ENCODE measurements at regions not wholly inside any gene's neighbourhood (a gene's known extent, or its start where the extent isn't known, plus 50 kb on each side); places are given as distances from the start of the nearest gene placed in this dataset.

- WGBS (ENCODE audit: insufficient coverage): 68% methylated on average over 9 of the region's 13 CpGs
- H3K27me3 Mint-ChIP-seq: peaks cover 3 to 6% of the 10 kb centered on the region in 2 donors
Measured at GRCh38 chr2:71800106-71800809, 346.9 kb downstream of the DYSF start.

GRCh38 chr2:71799013-71799575, 345.7 kb downstream of the DYSF start:
- no peak overlapping the region for H3K27ac Mint-ChIP-seq
- ChIA-PET POLR2A (no interaction called here), CTCF (no interaction called here)
- no peaks in the 10 kb centered on the region for H3K4me1 Mint-ChIP-seq
- Histone ChIP-seq H3K27ac (ENCODE audit: low read length) (no peak overlapping the region), H3K4me1 (ENCODE audit: control insufficient read depth in 1 of 2, extremely low read depth in 1 of 2, insufficient read depth in 2 of 2, low read length in 2 of 2) (no peaks in the 10 kb centered on the region), H3K4me3 (ENCODE audit: control insufficient read depth in 1 of 2, extremely low read depth in 1 of 2, low read length in 1 of 2) (no peak overlapping the region), H3K27me3 (replicated peaks in 1 of 2; ENCODE audit: control insufficient read depth in 2 of 2, extremely low read depth in 1 of 2, insufficient read depth in 2 of 2, low read length in 1 of 2) (peaks cover 0 to 16% of the 10 kb centered on the region in 2 experiments), H3K36me3 (ENCODE audit: control insufficient read depth in 2 of 2, extremely low read depth in 1 of 2, insufficient read depth in 1 of 2, low read length in 1 of 2) (no peaks in the 10 kb centered on the region), H3K9me3 (no peaks in the 10 kb centered on the region)
- H3K27me3 Mint-ChIP-seq: peaks cover 3 to 6% of the 10 kb centered on the region in 2 donors
- no peak for ATAC-seq (replicated peaks in 1 of 4)
- no peaks in the 10 kb centered on the region for H3K9me3 Mint-ChIP-seq
- peak in 1 of 35 experiments; percentile 5 for DNase-seq
- H3K36me3 Mint-ChIP-seq: no peaks in the 10 kb centered on the region
- 71% methylated on average over 1 of the region's 3 CpGs for WGBS (ENCODE audit: insufficient coverage)
- no peak overlapping the region for H3K4me3 Mint-ChIP-seq

More at GRCh38 chr2:71800106-71800809, 346.9 kb downstream of the DYSF start:
- peaks cover 0 to 16% of the 10 kb centered on the region in 2 experiments for H3K27me3 ChIP-seq (replicated peaks in 1 of 2; ENCODE audit: control insufficient read depth in 2 of 2, extremely low read depth in 1 of 2, insufficient read depth in 2 of 2, low read length in 1 of 2)
- Mint-ChIP-seq H3K27ac (no peak overlapping the region), H3K9me3 (no peaks in the 10 kb centered on the region), H3K36me3 (no peaks in the 10 kb centered on the region), H3K4me3 (no peak overlapping the region), H3K4me1 (no peaks in the 10 kb centered on the region)
- H3K36me3 ChIP-seq (ENCODE audit: control insufficient read depth in 2 of 2, extremely low read depth in 1 of 2, insufficient read depth in 1 of 2, low read length in 1 of 2): no peaks in the 10 kb centered on the region
- no peaks in the 10 kb centered on the region for H3K4me1 ChIP-seq (ENCODE audit: control insufficient read depth in 1 of 2, extremely low read depth in 1 of 2, insufficient read depth in 2 of 2, low read length in 2 of 2)
- no peaks in the 10 kb centered on the region for H3K9me3 ChIP-seq
- ChIA-PET POLR2A (no interaction called here), CTCF (interaction anchor here in 1 of 2 donors (1.1 kb wide), 1 partner anchor 11 kb away, joined by 3 read pairs; no protein-coding TSS in a partner anchor)
- H3K4me3 ChIP-seq (ENCODE audit: control insufficient read depth in 1 of 2, extremely low read depth in 1 of 2, low read length in 1 of 2): no peak overlapping the region
- H3K27ac ChIP-seq (ENCODE audit: low read length): no peak overlapping the region
- no peak for ATAC-seq (replicated peaks in 1 of 4)
- peak in 1 of 35 experiments; percentile 2 for DNase-seq

- Histone ChIP-seq H3K27ac (ENCODE audit: low read length) (no peak overlapping the region), H3K4me1 (ENCODE audit: control insufficient read depth in 1 of 2, extremely low read depth in 1 of 2, insufficient read depth in 2 of 2, low read length in 2 of 2) (no peaks in the 10 kb centered on the region), H3K4me3 (ENCODE audit: control insufficient read depth in 1 of 2, extremely low read depth in 1 of 2, low read length in 1 of 2) (no peak overlapping the region), H3K9me3 (no peaks in the 10 kb centered on the region), H3K27me3 (replicated peaks in 1 of 2; ENCODE audit: control insufficient read depth in 2 of 2, extremely low read depth in 1 of 2, insufficient read depth in 2 of 2, low read length in 1 of 2) (peaks cover 0 to 16% of the 10 kb centered on the region in 2 experiments), H3K36me3 (ENCODE audit: control insufficient read depth in 2 of 2, extremely low read depth in 1 of 2, insufficient read depth in 1 of 2, low read length in 1 of 2) (no peaks in the 10 kb centered on the region)
- Mint-ChIP-seq H3K9me3 (no peaks in the 10 kb centered on the region), H3K4me3 (no peak overlapping the region), H3K36me3 (no peaks in the 10 kb centered on the region), H3K27me3 (peaks cover 3 to 6% of the 10 kb centered on the region in 2 donors), H3K27ac (no peak overlapping the region), H3K4me1 (no peaks in the 10 kb centered on the region)
- ChIA-PET CTCF (interaction anchor here in 1 of 2 donors (0.6 kb wide), 1 partner anchor 102 kb away, joined by 3 read pairs; no protein-coding TSS in a partner anchor), POLR2A (no interaction called here)
- DNase-seq (peak in 3 of 35 experiments; percentile 0 to 23 (median 12)), ATAC-seq (replicated peaks in 1 of 4) (no peak)
- WGBS (ENCODE audit: insufficient coverage): 74% methylated on average over 7 of the region's 8 CpGs
Measured at GRCh38 chr2:71798266-71799012, 345.1 kb downstream of the DYSF start.

GRCh38 chr2:71797035-71797810, 343.9 kb downstream of the DYSF start:
- CTCF ChIA-PET: no interaction called here
- no peak overlapping the region for H3K4me3 Mint-ChIP-seq
- H3K9me3 ChIP-seq: no peaks in the 10 kb centered on the region
- H3K4me3 ChIP-seq (ENCODE audit: control insufficient read depth in 1 of 2, extremely low read depth in 1 of 2, low read length in 1 of 2): no peak overlapping the region
- H3K4me1 Mint-ChIP-seq: no peaks in the 10 kb centered on the region
- 78% methylated on average over 5 of the region's 7 CpGs for WGBS (ENCODE audit: insufficient coverage)
- H3K36me3 Mint-ChIP-seq: no peaks in the 10 kb centered on the region
- DNase-seq (peak in 1 of 35 experiments; percentile 17), ATAC-seq (replicated peaks in 1 of 4) (no peak)
- H3K27ac ChIP-seq (ENCODE audit: low read length): no peak overlapping the region
- H3K4me1 ChIP-seq (ENCODE audit: control insufficient read depth in 1 of 2, extremely low read depth in 1 of 2, insufficient read depth in 2 of 2, low read length in 2 of 2): no peaks in the 10 kb centered on the region
- no peak overlapping the region for H3K27ac Mint-ChIP-seq
- H3K27me3 Mint-ChIP-seq: peaks cover 3% of the 10 kb centered on the region in 2 donors
- no peaks in the 10 kb centered on the region for H3K36me3 ChIP-seq (ENCODE audit: control insufficient read depth in 2 of 2, extremely low read depth in 1 of 2, insufficient read depth in 1 of 2, low read length in 1 of 2)
- POLR2A ChIA-PET: no interaction called here
- no peaks in the 10 kb centered on the region for H3K9me3 Mint-ChIP-seq
- peaks cover 0 to 13% of the 10 kb centered on the region in 2 experiments for H3K27me3 ChIP-seq (replicated peaks in 1 of 2; ENCODE audit: control insufficient read depth in 2 of 2, extremely low read depth in 1 of 2, insufficient read depth in 2 of 2, low read length in 1 of 2)

- H3K9me3 ChIP-seq: no peaks in the 10 kb centered on the region
- no peaks in the 10 kb centered on the region for H3K36me3 ChIP-seq (ENCODE audit: control insufficient read depth in 2 of 2, extremely low read depth in 1 of 2, insufficient read depth in 1 of 2, low read length in 1 of 2)
- ATAC-seq (replicated peaks in 1 of 4): no peak
- CTCF ChIA-PET: interaction anchor here in 1 of 2 donors (0.5 kb wide), 1 partner anchor 496 kb away, joined by 4 read pairs; no protein-coding TSS in a partner anchor
- Mint-ChIP-seq H3K4me1 (no peaks in the 10 kb centered on the region), H3K27me3 (peaks cover under 1 to 3% of the 10 kb centered on the region in 2 donors), H3K9me3 (no peaks in the 10 kb centered on the region), H3K27ac (no peak overlapping the region), H3K36me3 (no peaks in the 10 kb centered on the region), H3K4me3 (no peak overlapping the region)
- H3K27me3 ChIP-seq (replicated peaks in 1 of 2; ENCODE audit: control insufficient read depth in 2 of 2, extremely low read depth in 1 of 2, insufficient read depth in 2 of 2, low read length in 1 of 2): peaks cover 0 to 7% of the 10 kb centered on the region in 2 experiments
- no peaks in the 10 kb centered on the region for H3K4me1 ChIP-seq (ENCODE audit: control insufficient read depth in 1 of 2, extremely low read depth in 1 of 2, insufficient read depth in 2 of 2, low read length in 2 of 2)
- 64% methylated on average over 9 of the region's 9 CpGs for WGBS (ENCODE audit: insufficient coverage)
- POLR2A ChIA-PET: no interaction called here
- no peak overlapping the region for H3K4me3 ChIP-seq (ENCODE audit: control insufficient read depth in 1 of 2, extremely low read depth in 1 of 2, low read length in 1 of 2)
- DNase-seq: no peak
- no peak overlapping the region for H3K27ac ChIP-seq (ENCODE audit: low read length)
Measured at GRCh38 chr2:71796174-71796593, 342.8 kb downstream of the DYSF start.

GRCh38 chr2:71795486-71795885, 342.1 kb downstream of the DYSF start:
- H3K27ac ChIP-seq (ENCODE audit: low read length): no peak overlapping the region
- no peak overlapping the region for H3K4me3 ChIP-seq (ENCODE audit: control insufficient read depth in 1 of 2, extremely low read depth in 1 of 2, low read length in 1 of 2)
- ATAC-seq (replicated peaks in 1 of 4) (no peak), DNase-seq (no peak)
- WGBS (ENCODE audit: insufficient coverage): 80% methylated on average over 1 of the region's 1 CpG
- H3K36me3 Mint-ChIP-seq: no peaks in the 10 kb centered on the region
- no peaks in the 10 kb centered on the region for H3K9me3 Mint-ChIP-seq
- no peaks in the 10 kb centered on the region for H3K4me1 ChIP-seq (ENCODE audit: control insufficient read depth in 1 of 2, extremely low read depth in 1 of 2, insufficient read depth in 2 of 2, low read length in 2 of 2)
- no peak overlapping the region for H3K27ac Mint-ChIP-seq
- H3K27me3 ChIP-seq (replicated peaks in 1 of 2; ENCODE audit: control insufficient read depth in 2 of 2, extremely low read depth in 1 of 2, insufficient read depth in 2 of 2, low read length in 1 of 2): peaks cover 0 to 7% of the 10 kb centered on the region in 2 experiments
- H3K27me3 Mint-ChIP-seq: peaks cover 0 to 3% of the 10 kb centered on the region in 2 donors
- H3K4me3 Mint-ChIP-seq: no peak overlapping the region
- POLR2A ChIA-PET: no interaction called here
- CTCF ChIA-PET: no interaction called here
- H3K9me3 ChIP-seq: no peaks in the 10 kb centered on the region
- no peaks in the 10 kb centered on the region for H3K36me3 ChIP-seq (ENCODE audit: control insufficient read depth in 2 of 2, extremely low read depth in 1 of 2, insufficient read depth in 1 of 2, low read length in 1 of 2)
- no peaks in the 10 kb centered on the region for H3K4me1 Mint-ChIP-seq

Data from T-cell (primary cell).